Ovary (tissue), 3 donors: ENCODE measurements at regions not wholly inside any gene's neighbourhood (a gene's known extent, or its start where the extent isn't known, plus 50 kb on each side); places are given as distances from the start of the nearest gene placed in this dataset.
"Not testable (repeated sequence)": the region's sequence is repeated elsewhere in the genome, so short reads cannot be mapped to it uniquely, and the experiment has no call there.

Source experiments
- EP300 ChIP-seq: sonication (generic); formaldehyde crosslinking; IDR thresholded peaks from one replicate; pipeline ENCODE4 v1.6.1; 2017; ENCODE audit warnings: antibody characterized with exemption
- POLR2A ChIP-seq: fragments of 450-650 bp; IDR thresholded peaks from one replicate; pipeline ENCODE4 v1.6.1; 2017; ENCODE audit warnings: antibody characterized with exemption, mild to moderate bottlenecking, moderate library complexity
- TF ChIP-seq, protein P1 (sequence below), 3 donors: fragments of 450-650 bp in 2 of 3; fragments of 200-600 bp in 1 of 3; IDR thresholded peaks; one replicate each; pipeline versions ENCODE4 v1.5.1 to v1.8.0; 2016 to 2022; ENCODE audit warnings: antibody characterized with exemption in 3 of 3, mild to moderate bottlenecking in 1 of 3
- donor health status: DM: no; HTN: no; CAD: no.

DNA sequence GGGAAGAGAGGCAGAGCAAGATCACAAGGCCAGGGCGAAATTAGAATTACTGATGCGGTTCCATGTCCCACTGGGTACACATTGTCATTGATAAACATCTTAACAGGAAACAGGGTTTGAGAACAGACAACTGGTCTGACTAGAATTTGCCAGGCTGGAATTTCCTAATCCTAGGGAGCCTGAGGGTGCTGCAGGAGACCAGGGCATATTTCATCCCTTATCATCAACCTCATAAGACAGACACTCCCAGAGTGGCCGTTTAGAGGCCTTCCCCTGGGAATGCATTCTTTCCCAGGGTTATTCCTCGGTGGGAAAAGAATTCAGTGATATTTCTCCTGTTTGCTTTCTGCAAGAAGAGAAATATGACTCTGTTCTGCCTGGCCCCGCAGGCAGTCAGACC is 344.7 kb upstream of the RGS18 start:
- TF ChIP-seq, protein P1, sequence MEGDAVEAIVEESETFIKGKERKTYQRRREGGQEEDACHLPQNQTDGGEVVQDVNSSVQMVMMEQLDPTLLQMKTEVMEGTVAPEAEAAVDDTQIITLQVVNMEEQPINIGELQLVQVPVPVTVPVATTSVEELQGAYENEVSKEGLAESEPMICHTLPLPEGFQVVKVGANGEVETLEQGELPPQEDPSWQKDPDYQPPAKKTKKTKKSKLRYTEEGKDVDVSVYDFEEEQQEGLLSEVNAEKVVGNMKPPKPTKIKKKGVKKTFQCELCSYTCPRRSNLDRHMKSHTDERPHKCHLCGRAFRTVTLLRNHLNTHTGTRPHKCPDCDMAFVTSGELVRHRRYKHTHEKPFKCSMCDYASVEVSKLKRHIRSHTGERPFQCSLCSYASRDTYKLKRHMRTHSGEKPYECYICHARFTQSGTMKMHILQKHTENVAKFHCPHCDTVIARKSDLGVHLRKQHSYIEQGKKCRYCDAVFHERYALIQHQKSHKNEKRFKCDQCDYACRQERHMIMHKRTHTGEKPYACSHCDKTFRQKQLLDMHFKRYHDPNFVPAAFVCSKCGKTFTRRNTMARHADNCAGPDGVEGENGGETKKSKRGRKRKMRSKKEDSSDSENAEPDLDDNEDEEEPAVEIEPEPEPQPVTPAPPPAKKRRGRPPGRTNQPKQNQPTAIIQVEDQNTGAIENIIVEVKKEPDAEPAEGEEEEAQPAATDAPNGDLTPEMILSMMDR (IDR thresholded peaks at IDR 0.05), result not testable (repeated sequence)
- TF ChIP-seq EP300, POLR2A: not testable (repeated sequence)
